ENCODE measurements at regions not wholly inside any gene's neighbourhood (a gene's known extent, or its start where the extent isn't known, plus 50 kb on each side); places are given as distances from the start of the nearest gene placed in this dataset.

DNA sequence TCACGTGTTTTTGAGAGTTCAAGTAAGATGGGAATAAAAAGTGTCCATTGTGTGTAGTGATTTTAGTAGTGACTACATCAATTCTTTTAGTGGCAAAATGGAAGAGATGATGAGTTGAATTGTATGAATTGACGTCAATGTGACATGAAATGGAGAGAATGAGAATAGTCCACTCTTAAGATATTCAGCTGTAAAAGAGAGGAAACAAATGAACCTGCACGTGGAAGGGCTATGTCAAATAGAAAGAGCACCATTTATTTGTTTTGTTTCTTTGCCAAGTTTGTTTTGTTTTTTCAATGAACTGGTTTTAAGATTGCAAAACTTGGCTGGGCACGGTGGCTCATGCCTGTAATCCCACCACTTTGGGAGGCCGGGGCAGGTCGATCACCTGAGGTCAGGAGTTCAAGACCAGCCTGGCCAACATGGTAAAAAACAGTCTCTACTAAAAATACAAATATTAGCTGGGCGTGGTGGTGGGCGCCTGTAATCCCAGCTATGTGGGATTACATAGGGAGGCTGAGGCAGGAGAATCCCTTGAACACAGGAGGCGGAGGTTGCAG is 453.8 kb downstream of the TAF11L14 start:
- DNase-seq = no peak
- Histone ChIP-seq H3K36me3 (ENCODE audit: control insufficient read depth in 1 of 2, insufficient read depth in 2 of 2, low read length in 2 of 2) (no peaks in the 10 kb centered on the region), H3K79me1 (ENCODE audit: low read length) (no peaks in the 10 kb centered on the region), H3K4me2 (ENCODE audit: low read length) (no peak overlapping the region), H3K9me3 (ENCODE audit: insufficient read depth, low read depth, low read length) (no peaks in the 10 kb centered on the region), H4K12ac (ENCODE audit: low read depth, low read length) (no peak overlapping the region), H3K9ac (ENCODE audit: low read length) (no peak overlapping the region), H3K4ac (ENCODE audit: low read depth, low read length) (no peak overlapping the region), H2BK12ac (ENCODE audit: low read length) (no peak overlapping the region), H3K27ac (ENCODE audit: low read depth, low read length) (no peak overlapping the region), H3K18ac (ENCODE audit: low read length) (no peak overlapping the region), H3K79me2 (ENCODE audit: control insufficient read depth, insufficient read depth, low read length, poor library complexity) (no peaks in the 10 kb centered on the region), H3K4me1 (ENCODE audit: control insufficient read depth in 1 of 2, insufficient read depth in 2 of 2, low read length in 2 of 2) (no peaks in the 10 kb centered on the region), H3K14ac (ENCODE audit: low read length) (no peak overlapping the region), H3K4me3 (ENCODE audit: low read depth, low read length) (no peak overlapping the region), H2BK5ac (ENCODE audit: low read depth, low read length, poor library complexity) (no peak overlapping the region), H2AFZ (ENCODE audit: insufficient read depth, low read length, poor library complexity) (no peak overlapping the region), H2BK120ac (ENCODE audit: insufficient read depth, low read length, poor library complexity) (no peak overlapping the region), H4K91ac (ENCODE audit: low read depth, low read length) (no peak overlapping the region), H2AK5ac (ENCODE audit: low read length) (no peak overlapping the region), H3K27me3 (ENCODE audit: insufficient read depth, low read length) (no peaks in the 10 kb centered on the region), H4K8ac (ENCODE audit: low read depth, low read length) (no peak overlapping the region), H3K23ac (ENCODE audit: low read length) (no peak overlapping the region)
- WGBS (ENCODE audit: extremely low coverage, insufficient coverage, insufficient read length) = 100% methylated on average over 1 of the region's 9 CpGs

DNA sequence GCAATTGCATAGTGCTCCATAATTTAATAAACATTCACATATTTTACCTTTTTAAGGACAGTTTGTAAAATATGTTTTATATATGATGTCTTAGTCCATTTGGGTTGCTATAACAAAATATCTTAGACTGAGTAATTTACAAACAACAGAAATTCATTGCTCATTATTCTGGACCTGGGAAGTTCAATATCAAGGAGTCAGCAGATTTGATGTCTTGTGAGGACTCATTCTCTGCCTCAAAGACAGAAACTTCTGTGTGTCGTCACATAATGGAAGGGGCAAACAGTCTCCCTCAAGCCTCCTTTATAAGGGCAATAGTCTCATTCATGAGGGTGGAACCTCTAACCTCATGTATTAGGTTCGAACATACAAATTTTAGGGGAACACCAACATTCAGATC is 455.9 kb downstream of the TAF11L14 start:
- no peak overlapping the region for H2BK5ac ChIP-seq (ENCODE audit: low read depth, low read length, poor library complexity)
- no peaks in the 10 kb centered on the region for H3K79me2 ChIP-seq (ENCODE audit: control insufficient read depth, insufficient read depth, low read length, poor library complexity)
- H3K14ac ChIP-seq (ENCODE audit: low read length) = no peak overlapping the region
- no peak overlapping the region for H2AK5ac ChIP-seq (ENCODE audit: low read length)
- no peak overlapping the region for H2BK120ac ChIP-seq (ENCODE audit: insufficient read depth, low read length, poor library complexity)
- no peak overlapping the region for H4K12ac ChIP-seq (ENCODE audit: low read depth, low read length)
- DNase-seq = no peak
- H3K18ac ChIP-seq (ENCODE audit: low read length) = no peak overlapping the region
- H4K8ac ChIP-seq (ENCODE audit: low read depth, low read length) = no peak overlapping the region
- H3K23ac ChIP-seq (ENCODE audit: low read length) = no peak overlapping the region
- no peak overlapping the region for H3K9ac ChIP-seq (ENCODE audit: low read length)
- no peak overlapping the region for H2AFZ ChIP-seq (ENCODE audit: insufficient read depth, low read length, poor library complexity)
- no peaks in the 10 kb centered on the region for H3K27me3 ChIP-seq (ENCODE audit: insufficient read depth, low read length)
- H3K9me3 ChIP-seq (ENCODE audit: insufficient read depth, low read depth, low read length) = no peaks in the 10 kb centered on the region
- no peak overlapping the region for H4K91ac ChIP-seq (ENCODE audit: low read depth, low read length)
- no peak overlapping the region for H3K4me3 ChIP-seq (ENCODE audit: low read depth, low read length)
- H3K79me1 ChIP-seq (ENCODE audit: low read length) = no peaks in the 10 kb centered on the region
- WGBS (ENCODE audit: extremely low coverage, insufficient coverage, insufficient read length) = no CpG with 5 or more reads among the region's 2 CpGs
- no peaks in the 10 kb centered on the region for H3K4me1 ChIP-seq (ENCODE audit: control insufficient read depth in 1 of 2, insufficient read depth in 2 of 2, low read length in 2 of 2)
- H3K4me2 ChIP-seq (ENCODE audit: low read length) = no peak overlapping the region
- H3K27ac ChIP-seq (ENCODE audit: low read depth, low read length) = no peak overlapping the region
- H2BK12ac ChIP-seq (ENCODE audit: low read length) = no peak overlapping the region
- H3K4ac ChIP-seq (ENCODE audit: low read depth, low read length) = no peak overlapping the region
- no peaks in the 10 kb centered on the region for H3K36me3 ChIP-seq (ENCODE audit: control insufficient read depth in 1 of 2, insufficient read depth in 2 of 2, low read length in 2 of 2)

DNA sequence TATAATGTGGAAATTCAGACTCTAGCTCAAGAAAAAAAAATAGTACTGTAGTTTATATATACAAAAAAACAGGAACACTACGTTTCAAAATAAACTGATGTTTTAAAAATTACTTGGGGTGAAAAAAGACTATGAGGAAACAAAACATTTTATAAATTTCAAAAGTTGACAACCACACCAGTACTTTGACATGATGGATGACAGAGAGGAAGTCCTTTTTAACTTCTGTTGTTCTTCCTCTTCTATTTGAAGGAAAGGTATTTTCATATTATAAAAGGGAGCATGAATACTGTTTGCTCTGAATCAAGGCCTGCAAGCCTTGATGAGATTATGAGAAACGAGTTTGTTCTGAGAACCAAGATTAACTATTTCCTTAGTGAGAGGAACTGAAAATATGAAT is 456.9 kb downstream of the TAF11L14 start:
- no peak overlapping the region for H2BK5ac ChIP-seq (ENCODE audit: low read depth, low read length, poor library complexity)

DNA sequence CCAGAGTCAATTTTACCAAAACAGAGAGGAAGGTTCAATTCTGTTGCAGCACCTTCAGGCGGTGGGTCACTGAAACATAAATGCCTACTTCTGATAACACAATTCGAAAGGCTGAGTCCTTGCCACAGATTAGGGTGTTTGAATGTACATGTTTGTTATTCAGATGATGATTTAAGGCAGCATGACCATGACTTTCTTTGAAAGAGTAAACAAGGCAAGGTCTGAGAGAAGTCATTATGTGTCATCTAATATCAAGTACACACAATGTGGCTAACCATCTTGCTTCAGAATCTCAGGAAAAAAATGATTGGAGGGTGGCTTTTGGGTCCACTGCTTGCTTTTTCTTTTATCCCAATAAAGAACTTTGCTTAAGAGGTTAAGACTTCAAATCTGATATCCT is 457.5 kb downstream of the TAF11L14 start:
- Histone ChIP-seq H3K79me1 (ENCODE audit: low read length) (no peaks in the 10 kb centered on the region), H3K4me2 (ENCODE audit: low read length) (no peak overlapping the region), H3K18ac (ENCODE audit: low read length) (no peak overlapping the region), H4K91ac (ENCODE audit: low read depth, low read length) (no peak overlapping the region), H2BK5ac (ENCODE audit: low read depth, low read length, poor library complexity) (no peak overlapping the region), H3K9ac (ENCODE audit: low read length) (no peak overlapping the region), H2BK120ac (ENCODE audit: insufficient read depth, low read length, poor library complexity) (no peak overlapping the region), H2AFZ (ENCODE audit: insufficient read depth, low read length, poor library complexity) (no peak overlapping the region), H2BK12ac (ENCODE audit: low read length) (no peak overlapping the region), H3K4ac (ENCODE audit: low read depth, low read length) (no peak overlapping the region), H3K36me3 (ENCODE audit: control insufficient read depth in 1 of 2, insufficient read depth in 2 of 2, low read length in 2 of 2) (no peaks in the 10 kb centered on the region), H3K79me2 (ENCODE audit: control insufficient read depth, insufficient read depth, low read length, poor library complexity) (no peaks in the 10 kb centered on the region), H3K9me3 (ENCODE audit: insufficient read depth, low read depth, low read length) (no peaks in the 10 kb centered on the region), H3K27me3 (ENCODE audit: insufficient read depth, low read length) (no peaks in the 10 kb centered on the region), H4K12ac (ENCODE audit: low read depth, low read length) (no peak overlapping the region), H4K8ac (ENCODE audit: low read depth, low read length) (no peak overlapping the region), H2AK5ac (ENCODE audit: low read length) (no peak overlapping the region), H3K4me1 (ENCODE audit: control insufficient read depth in 1 of 2, insufficient read depth in 2 of 2, low read length in 2 of 2) (no peaks in the 10 kb centered on the region), H3K27ac (ENCODE audit: low read depth, low read length) (no peak overlapping the region), H3K14ac (ENCODE audit: low read length) (no peak overlapping the region), H3K23ac (ENCODE audit: low read length) (no peak overlapping the region), H3K4me3 (ENCODE audit: low read depth, low read length) (no peak overlapping the region)
- no peak for DNase-seq
- WGBS (ENCODE audit: extremely low coverage, insufficient coverage, insufficient read length) = no CpG with 5 or more reads among the region's 2 CpGs

More for the DNA sequence above, 456.9 kb downstream of the TAF11L14 start:
- H3K18ac ChIP-seq (ENCODE audit: low read length) = no peak overlapping the region
- no peak overlapping the region for H2AK5ac ChIP-seq (ENCODE audit: low read length)
- H3K36me3 ChIP-seq (ENCODE audit: control insufficient read depth in 1 of 2, insufficient read depth in 2 of 2, low read length in 2 of 2) = no peaks in the 10 kb centered on the region
- no peak overlapping the region for H3K4ac ChIP-seq (ENCODE audit: low read depth, low read length)
- no peaks in the 10 kb centered on the region for H3K27me3 ChIP-seq (ENCODE audit: insufficient read depth, low read length)
- no peak overlapping the region for H3K4me2 ChIP-seq (ENCODE audit: low read length)
- no CpG with 5 or more reads among the region's 2 CpGs for WGBS (ENCODE audit: extremely low coverage, insufficient coverage, insufficient read length)
- H3K79me1 ChIP-seq (ENCODE audit: low read length) = no peaks in the 10 kb centered on the region
- H2BK12ac ChIP-seq (ENCODE audit: low read length) = no peak overlapping the region
- H4K8ac ChIP-seq (ENCODE audit: low read depth, low read length) = no peak overlapping the region
- no peaks in the 10 kb centered on the region for H3K79me2 ChIP-seq (ENCODE audit: control insufficient read depth, insufficient read depth, low read length, poor library complexity)
- no peak overlapping the region for H4K12ac ChIP-seq (ENCODE audit: low read depth, low read length)
- no peak overlapping the region for H3K4me3 ChIP-seq (ENCODE audit: low read depth, low read length)
- H3K4me1 ChIP-seq (ENCODE audit: control insufficient read depth in 1 of 2, insufficient read depth in 2 of 2, low read length in 2 of 2) = no peaks in the 10 kb centered on the region
- no peak overlapping the region for H3K9ac ChIP-seq (ENCODE audit: low read length)
- H3K27ac ChIP-seq (ENCODE audit: low read depth, low read length) = no peak overlapping the region
- no peaks in the 10 kb centered on the region for H3K9me3 ChIP-seq (ENCODE audit: insufficient read depth, low read depth, low read length)
- DNase-seq = no peak
- no peak overlapping the region for H3K14ac ChIP-seq (ENCODE audit: low read length)
- no peak overlapping the region for H2AFZ ChIP-seq (ENCODE audit: insufficient read depth, low read length, poor library complexity)
- no peak overlapping the region for H2BK120ac ChIP-seq (ENCODE audit: insufficient read depth, low read length, poor library complexity)
- no peak overlapping the region for H3K23ac ChIP-seq (ENCODE audit: low read length)
- H4K91ac ChIP-seq (ENCODE audit: low read depth, low read length) = no peak overlapping the region

Data from trophoblast cell (in vitro differentiated cells and primary cell).